WTC11 (cell line): ENCODE measurements at regions not wholly inside any gene's neighbourhood (a gene's known extent, or its start where the extent isn't known, plus 50 kb on each side); places are given as distances from the start of the nearest gene placed in this dataset.

Experiments used
- ATF3 ChIP-seq: sonication (generic); formaldehyde crosslinking; conservative IDR thresholded peaks from 2 replicates; pipeline ENCODE4 v1.8.1; 2022; ENCODE audit warnings: mild to moderate bottlenecking, missing genetic modification reagents
- CREM ChIP-seq: sonication (generic); formaldehyde crosslinking; IDR thresholded peaks from 2 replicates; pipeline ENCODE4 v1.8.1; 2022; ENCODE audit warnings: mild to moderate bottlenecking, missing genetic modification reagents, moderate library complexity
- ESRRA ChIP-seq: sonication (generic); formaldehyde crosslinking; IDR thresholded peaks from 2 replicates; pipeline ENCODE4 v1.8.1; 2022; ENCODE audit warnings: mild to moderate bottlenecking, missing genetic modification reagents, borderline replicate concordance
- HMGXB4 ChIP-seq: sonication (generic); formaldehyde crosslinking; IDR thresholded peaks from 2 replicates; pipeline ENCODE4 v1.8.1; 2023; ENCODE audit warnings: mild to moderate bottlenecking, moderate library complexity, missing genetic modification reagents
- KAT7 ChIP-seq: sonication (generic); formaldehyde crosslinking; IDR thresholded peaks from 2 replicates; pipeline ENCODE4 v1.8.1; 2023; ENCODE audit warnings: missing genetic modification reagents, mild to moderate bottlenecking, borderline replicate concordance
- NFATC4 ChIP-seq: fragments of 250-450 bp; sonication (Bioruptor Pico); IDR thresholded peaks from 2 replicates; pipeline ENCODE4 v1.9.0; 2021; ENCODE audit warnings: mild to moderate bottlenecking
- TP53 ChIP-seq: sonication (generic); formaldehyde crosslinking; IDR thresholded peaks from 2 replicates; pipeline ENCODE4 v1.8.1; 2023; ENCODE audit warnings: mild to moderate bottlenecking, missing genetic modification reagents
- TF ChIP-seq, protein P1 (sequence below): fragments of 200-600 bp; IDR thresholded peaks from 2 replicates; pipeline ENCODE4 v1.8.0; 2022; ENCODE audit warnings: antibody characterized with exemption
- TF ChIP-seq, protein P2 (sequence below): fragments of 250-450 bp; sonication (Bioruptor Pico); IDR thresholded peaks from 2 replicates; pipeline ENCODE4 v2.1.2; 2022; ENCODE audit warnings: mild to moderate bottlenecking, moderate library complexity

DNA sequence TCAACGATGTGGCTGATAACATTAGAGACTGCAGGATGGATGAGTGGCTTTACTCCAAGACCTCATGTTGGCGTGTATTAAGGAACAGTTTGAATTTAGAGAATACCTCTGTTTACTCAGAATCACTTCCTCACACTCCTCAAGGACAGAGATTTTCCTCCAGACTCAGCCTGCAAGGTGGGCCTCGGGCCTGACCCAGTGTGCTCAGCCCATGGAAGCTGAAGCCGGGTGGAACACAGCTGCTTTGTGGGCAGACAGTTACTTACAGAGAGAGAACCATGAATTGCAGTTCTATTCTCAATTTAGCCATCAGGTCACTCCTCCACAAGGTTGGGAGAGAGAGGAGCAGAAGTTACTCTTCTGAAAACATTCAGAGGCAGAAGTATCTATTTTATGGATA is 135.8 kb downstream of the SNX19 start:
- TF ChIP-seq, protein P1, sequence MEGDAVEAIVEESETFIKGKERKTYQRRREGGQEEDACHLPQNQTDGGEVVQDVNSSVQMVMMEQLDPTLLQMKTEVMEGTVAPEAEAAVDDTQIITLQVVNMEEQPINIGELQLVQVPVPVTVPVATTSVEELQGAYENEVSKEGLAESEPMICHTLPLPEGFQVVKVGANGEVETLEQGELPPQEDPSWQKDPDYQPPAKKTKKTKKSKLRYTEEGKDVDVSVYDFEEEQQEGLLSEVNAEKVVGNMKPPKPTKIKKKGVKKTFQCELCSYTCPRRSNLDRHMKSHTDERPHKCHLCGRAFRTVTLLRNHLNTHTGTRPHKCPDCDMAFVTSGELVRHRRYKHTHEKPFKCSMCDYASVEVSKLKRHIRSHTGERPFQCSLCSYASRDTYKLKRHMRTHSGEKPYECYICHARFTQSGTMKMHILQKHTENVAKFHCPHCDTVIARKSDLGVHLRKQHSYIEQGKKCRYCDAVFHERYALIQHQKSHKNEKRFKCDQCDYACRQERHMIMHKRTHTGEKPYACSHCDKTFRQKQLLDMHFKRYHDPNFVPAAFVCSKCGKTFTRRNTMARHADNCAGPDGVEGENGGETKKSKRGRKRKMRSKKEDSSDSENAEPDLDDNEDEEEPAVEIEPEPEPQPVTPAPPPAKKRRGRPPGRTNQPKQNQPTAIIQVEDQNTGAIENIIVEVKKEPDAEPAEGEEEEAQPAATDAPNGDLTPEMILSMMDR: no peak
- no peak for TF ChIP-seq TP53 (CRISPR knock-in tag)
- no peak for TF ChIP-seq KAT7 (CRISPR knock-in tag)
- TF ChIP-seq ESRRA: no peak
- no peak for TF ChIP-seq HMGXB4
- no peak for TF ChIP-seq ATF3 (CRISPR knock-in tag)
- TF ChIP-seq NFATC4 (CRISPR knock-in tag): no peak
- TF ChIP-seq, protein P2, sequence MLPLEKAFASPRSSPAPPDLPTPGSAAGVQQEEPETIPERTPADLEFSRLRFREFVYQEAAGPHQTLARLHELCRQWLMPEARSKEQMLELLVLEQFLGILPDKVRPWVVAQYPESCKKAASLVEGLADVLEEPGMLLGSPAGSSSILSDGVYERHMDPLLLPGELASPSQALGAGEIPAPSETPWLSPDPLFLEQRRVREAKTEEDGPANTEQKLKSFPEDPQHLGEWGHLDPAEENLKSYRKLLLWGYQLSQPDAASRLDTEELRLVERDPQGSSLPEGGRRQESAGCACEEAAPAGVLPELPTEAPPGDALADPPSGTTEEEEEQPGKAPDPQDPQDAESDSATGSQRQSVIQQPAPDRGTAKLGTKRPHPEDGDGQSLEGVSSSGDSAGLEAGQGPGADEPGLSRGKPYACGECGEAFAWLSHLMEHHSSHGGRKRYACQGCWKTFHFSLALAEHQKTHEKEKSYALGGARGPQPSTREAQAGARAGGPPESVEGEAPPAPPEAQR: no peak
- TF ChIP-seq CREM (CRISPR knock-in tag): no peak
